ENCODE measurements at regions not wholly inside any gene's neighbourhood (a gene's known extent, or its start where the extent isn't known, plus 50 kb on each side); places are given as distances from the start of the nearest gene placed in this dataset.

DNA sequence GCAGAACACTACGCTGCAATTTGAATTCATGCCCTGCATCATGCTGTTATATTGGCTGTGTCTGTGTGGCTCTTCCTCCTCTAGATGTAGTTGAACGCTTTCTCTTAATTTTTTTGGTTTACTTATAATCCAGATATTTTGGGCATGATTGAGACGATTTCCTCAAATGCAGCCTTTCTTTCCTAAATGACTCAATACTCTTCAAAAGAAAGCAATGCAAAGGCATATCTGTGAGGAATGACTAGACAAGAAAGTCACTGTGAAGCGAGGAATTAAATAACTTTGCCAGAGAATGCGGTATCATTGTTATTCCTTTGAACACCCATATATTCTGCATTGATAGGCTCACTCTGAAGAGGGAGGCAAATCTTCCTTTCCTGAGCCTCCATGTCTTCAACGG is 152.8 kb downstream of the YIPF5 start:
- H3K4me3 ChIP-seq (ENCODE audit: low read depth, low read length): no peak overlapping the region
- H3K9me3 ChIP-seq (ENCODE audit: control insufficient read depth, insufficient read depth, low read depth, low read length): no peaks in the 10 kb centered on the region
- ChIA-PET POLR2A (no interaction called here), CTCF (no interaction called here)
- no peaks in the 10 kb centered on the region for H3K36me3 ChIP-seq (ENCODE audit: control insufficient read depth in 2 of 2, insufficient read depth in 1 of 2, low read length in 2 of 2)
- no peak for TF ChIP-seq ZNF837 (tag by site-specific recombination; IDR thresholded peaks at IDR 0.05)
- H3K27ac ChIP-seq (ENCODE audit: extremely low read depth, low read depth, low read length): no peak overlapping the region
- no peaks in the 10 kb centered on the region for H3K4me1 ChIP-seq (ENCODE audit: control insufficient read depth, insufficient read depth, low read length)

DNA sequence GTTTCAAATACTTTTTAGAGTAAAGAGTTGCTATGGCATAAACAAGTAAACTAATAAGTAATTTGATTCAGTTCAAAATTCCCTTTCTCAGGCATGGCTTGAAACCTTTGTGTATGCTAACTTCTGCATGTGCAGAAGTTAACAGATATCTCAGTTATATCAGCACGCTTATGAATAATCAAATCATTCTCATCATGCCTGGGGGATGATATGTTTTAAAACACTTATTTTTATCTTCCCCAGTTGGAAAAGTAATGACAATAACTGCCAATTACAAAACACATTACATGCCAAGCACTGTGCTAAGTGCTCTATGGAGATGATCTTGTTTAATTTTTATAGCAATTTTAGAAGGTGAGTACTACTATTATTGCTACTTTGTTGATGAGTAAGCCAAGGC is 146.4 kb downstream of the YIPF5 start:
- no peak for TF ChIP-seq ZNF514 (tag by site-specific recombination; IDR thresholded peaks at IDR 0.05)
- TF ChIP-seq ZNF239 (tag by site-specific recombination; IDR thresholded peaks at IDR 0.05): no peak
- TF ChIP-seq, protein P1, sequence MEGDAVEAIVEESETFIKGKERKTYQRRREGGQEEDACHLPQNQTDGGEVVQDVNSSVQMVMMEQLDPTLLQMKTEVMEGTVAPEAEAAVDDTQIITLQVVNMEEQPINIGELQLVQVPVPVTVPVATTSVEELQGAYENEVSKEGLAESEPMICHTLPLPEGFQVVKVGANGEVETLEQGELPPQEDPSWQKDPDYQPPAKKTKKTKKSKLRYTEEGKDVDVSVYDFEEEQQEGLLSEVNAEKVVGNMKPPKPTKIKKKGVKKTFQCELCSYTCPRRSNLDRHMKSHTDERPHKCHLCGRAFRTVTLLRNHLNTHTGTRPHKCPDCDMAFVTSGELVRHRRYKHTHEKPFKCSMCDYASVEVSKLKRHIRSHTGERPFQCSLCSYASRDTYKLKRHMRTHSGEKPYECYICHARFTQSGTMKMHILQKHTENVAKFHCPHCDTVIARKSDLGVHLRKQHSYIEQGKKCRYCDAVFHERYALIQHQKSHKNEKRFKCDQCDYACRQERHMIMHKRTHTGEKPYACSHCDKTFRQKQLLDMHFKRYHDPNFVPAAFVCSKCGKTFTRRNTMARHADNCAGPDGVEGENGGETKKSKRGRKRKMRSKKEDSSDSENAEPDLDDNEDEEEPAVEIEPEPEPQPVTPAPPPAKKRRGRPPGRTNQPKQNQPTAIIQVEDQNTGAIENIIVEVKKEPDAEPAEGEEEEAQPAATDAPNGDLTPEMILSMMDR (tag by site-specific recombination; IDR thresholded peaks at IDR 0.05): no peak
- no peak for TF ChIP-seq ZNF558 (tag by site-specific recombination; IDR thresholded peaks at IDR 0.05)
- no peak for TF ChIP-seq OVOL3 (tag by site-specific recombination; IDR thresholded peaks at IDR 0.05)
- TF ChIP-seq ZFP69B (tag by site-specific recombination; IDR thresholded peaks at IDR 0.05): no peak
- TF ChIP-seq, protein P2, sequence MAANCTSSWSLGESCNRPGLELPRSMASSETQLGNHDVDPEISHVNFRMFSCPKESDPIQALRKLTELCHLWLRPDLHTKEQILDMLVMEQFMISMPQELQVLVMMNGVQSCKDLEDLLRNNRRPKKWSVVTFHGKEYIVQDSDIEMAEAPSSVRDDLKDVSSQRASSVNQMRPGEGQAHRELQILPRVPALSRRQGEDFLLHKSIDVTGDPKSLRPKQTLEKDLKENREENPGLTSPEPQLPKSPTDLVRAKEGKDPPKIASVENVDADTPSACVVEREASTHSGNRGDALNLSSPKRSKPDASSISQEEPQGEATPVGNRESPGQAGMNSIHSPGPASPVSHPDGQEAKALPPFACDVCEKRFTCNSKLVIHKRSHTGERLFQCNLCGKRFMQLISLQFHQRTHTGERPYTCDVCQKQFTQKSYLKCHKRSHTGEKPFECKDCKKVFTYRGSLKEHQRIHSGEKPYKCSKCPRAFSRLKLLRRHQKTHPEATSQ (tag by site-specific recombination; IDR thresholded peaks at IDR 0.05): no peak
- TF ChIP-seq ZNF211 (tag by site-specific recombination; IDR thresholded peaks at IDR 0.05; ENCODE audit: low read depth): no peak
- TF ChIP-seq, protein P3, sequence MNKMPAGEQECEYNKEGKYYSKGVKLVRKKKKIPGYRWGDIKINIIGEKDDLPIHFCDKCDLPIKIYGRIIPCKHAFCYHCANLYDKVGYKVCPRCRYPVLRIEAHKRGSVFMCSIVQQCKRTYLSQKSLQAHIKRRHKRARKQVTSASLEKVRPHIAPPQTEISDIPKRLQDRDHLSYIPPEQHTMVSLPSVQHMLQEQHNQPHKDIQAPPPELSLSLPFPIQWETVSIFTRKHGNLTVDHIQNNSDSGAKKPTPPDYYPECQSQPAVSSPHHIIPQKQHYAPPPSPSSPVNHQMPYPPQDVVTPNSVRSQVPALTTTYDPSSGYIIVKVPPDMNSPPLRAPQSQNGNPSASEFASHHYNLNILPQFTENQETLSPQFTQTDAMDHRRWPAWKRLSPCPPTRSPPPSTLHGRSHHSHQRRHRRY (tag by site-specific recombination; IDR thresholded peaks at IDR 0.05): no peak
- no peak for TF ChIP-seq FEZF1 (tag by site-specific recombination; IDR thresholded peaks at IDR 0.05)
- ChIA-PET CTCF (no interaction called here), POLR2A (no interaction called here)

DNA sequence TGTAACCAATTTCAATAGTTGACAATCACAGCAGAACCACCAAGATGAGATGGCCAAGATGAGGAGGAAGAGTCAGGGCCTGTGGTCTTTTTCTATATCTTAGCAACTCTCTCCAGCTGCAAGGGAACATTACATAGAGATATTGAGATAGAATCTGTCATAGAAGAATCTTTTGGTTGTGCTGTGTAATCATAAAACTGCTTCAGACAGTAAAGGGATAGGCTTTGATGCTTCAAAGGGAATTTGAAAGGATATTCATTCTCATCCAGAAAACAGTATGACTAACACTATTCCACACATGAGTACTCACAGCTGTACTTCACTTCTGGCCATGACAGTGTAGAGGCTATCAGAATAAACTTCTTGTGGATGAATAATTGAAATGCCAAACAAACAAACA is 145.9 kb downstream of the YIPF5 start:
- no peak overlapping the region for H3K4me3 ChIP-seq (ENCODE audit: low read depth, low read length)
- no peaks in the 10 kb centered on the region for H3K36me3 ChIP-seq (ENCODE audit: control insufficient read depth in 2 of 2, insufficient read depth in 1 of 2, low read length in 2 of 2)
- H3K9me3 ChIP-seq (ENCODE audit: control insufficient read depth, insufficient read depth, low read depth, low read length): no peaks in the 10 kb centered on the region
- ChIA-PET CTCF (no interaction called here), POLR2A (no interaction called here)
- peaks cover 7% of the 10 kb centered on the region; the same call in 1 of the 2 replicates for H3K4me1 ChIP-seq (ENCODE audit: control insufficient read depth, insufficient read depth, low read length)
- TF ChIP-seq GLI2 (tag by site-specific recombination; IDR thresholded peaks at IDR 0.05; ENCODE audit: borderline replicate concordance, low read depth) (no peak), SETDB1 (IDR thresholded peaks at IDR 0.05; ENCODE audit: insufficient read length, low read length) (no peak), ZNF473 (tag by site-specific recombination; IDR thresholded peaks at IDR 0.05) (no peak), ZNF16 (tag by site-specific recombination; IDR thresholded peaks at IDR 0.05; ENCODE audit: low read depth) (no peak)
- TF ChIP-seq, protein P4, sequence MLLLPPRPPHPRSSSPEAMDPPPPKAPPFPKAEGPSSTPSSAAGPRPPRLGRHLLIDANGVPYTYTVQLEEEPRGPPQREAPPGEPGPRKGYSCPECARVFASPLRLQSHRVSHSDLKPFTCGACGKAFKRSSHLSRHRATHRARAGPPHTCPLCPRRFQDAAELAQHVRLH (tag by site-specific recombination; IDR thresholded peaks at IDR 0.05): no peak
- no peak overlapping the region for H3K27ac ChIP-seq (ENCODE audit: extremely low read depth, low read depth, low read length)

More for the DNA sequence above, 146.4 kb downstream of the YIPF5 start:
- Histone ChIP-seq H3K4me3 (ENCODE audit: low read depth, low read length) (no peak overlapping the region), H3K9me3 (ENCODE audit: control insufficient read depth, insufficient read depth, low read depth, low read length) (no peaks in the 10 kb centered on the region), H3K27ac (ENCODE audit: extremely low read depth, low read depth, low read length) (no peak overlapping the region), H3K4me1 (ENCODE audit: control insufficient read depth, insufficient read depth, low read length) (peaks cover 7% of the 10 kb centered on the region; the same call in 1 of the 2 replicates), H3K36me3 (ENCODE audit: control insufficient read depth in 2 of 2, insufficient read depth in 1 of 2, low read length in 2 of 2) (no peaks in the 10 kb centered on the region)
